Upper lobe of left lung (tissue), 6 donors: ENCODE measurements at regions not wholly inside any gene's neighbourhood (a gene's known extent, or its start where the extent isn't known, plus 50 kb on each side); places are given as distances from the start of the nearest gene placed in this dataset.
"Not testable (repeated sequence)": the region's sequence is repeated elsewhere in the genome, so short reads cannot be mapped to it uniquely, and the experiment has no call there.

ENCODE experiments used
- ATAC-seq, 2 donors: fragments of 200-7000 bp; cut with Tn5 transposase; one replicate each; pipeline ENCODE4 v1.9.1; 2022; ENCODE audit warnings: mild to moderate bottlenecking in 2 of 2, moderate library complexity in 2 of 2; ENCODE audit not compliant: low FRiP score in 2 of 2
- DNase-seq, 2 donors: peaks; one replicate each; pipeline ENCODE4 v3.0.0-alpha.2; 2019 to 2020
- H3K27ac ChIP-seq, 4 donors: fragments of 200-600 bp; sonication (generic); one replicate each; pipeline ENCODE4 v1.5.1; 2016 to 2019
- H3K27me3 ChIP-seq, 4 donors: fragments of 200-600 bp; sonication (generic); one replicate each; pipeline ENCODE4 v1.5.1; 2017 to 2019
- H3K36me3 ChIP-seq, 4 donors: fragments of 200-600 bp; sonication (generic); one replicate each; pipeline ENCODE4 v1.5.1; 2016 to 2019
- H3K4me1 ChIP-seq, 4 donors: fragments of 200-600 bp; sonication (generic); one replicate each; pipeline ENCODE4 v1.5.1; 2018 to 2019
- H3K4me3 ChIP-seq, 4 donors: fragments of 200-600 bp; sonication (generic); one replicate each; pipeline ENCODE4 v1.5.1; 2017 to 2019; ENCODE audit warnings: mild to moderate bottlenecking in 2 of 4, moderate library complexity in 1 of 4
- H3K9me3 ChIP-seq, 4 donors: fragments of 200-600 bp; sonication (generic); one replicate each; pipeline ENCODE4 v1.5.1; 2018 to 2019
- CTCF ChIP-seq, 6 experiments: fragments of 450-650 bp in 4 of 6; fragments of 200-600 bp in 2 of 6; sonication (generic) in 2 of 6; IDR thresholded peaks; one replicate each; pipeline ENCODE4 v1.5.1; 2016 to 2019; ENCODE audit warnings: antibody characterized with exemption in 6 of 6
- EP300 ChIP-seq, 4 donors: sonication (generic); formaldehyde crosslinking; IDR thresholded peaks; one replicate each; pipeline ENCODE4 v1.5.1; 2017; ENCODE audit warnings: antibody characterized with exemption in 4 of 4, control low read depth in 2 of 4
- POLR2A ChIP-seq, 4 donors: fragments of 450-650 bp; IDR thresholded peaks; one replicate each; pipeline ENCODE4 v1.5.1; 2016 to 2017; ENCODE audit warnings: antibody characterized with exemption in 4 of 4, mild to moderate bottlenecking in 2 of 4
- POLR2AphosphoS5 ChIP-seq, 2 donors: sonication (generic); formaldehyde crosslinking; IDR thresholded peaks; one replicate each; pipeline ENCODE4 v1.5.1; 2017; ENCODE audit warnings: antibody characterized with exemption in 2 of 2
- WGBS, 2 donors: methylation state at CpG; one replicate each; pipeline ENCODE4 v1.1.5; 2017 to 2018; 5-methylcytosine and 5-hydroxymethylcytosine counted together
- donor health status: DM: no; HTN: no; CAD: no; lungs with moderate emphysema.
- donor health status: DM: no; HTN: yes; CAD: no; lungs with severe emphysema.

GRCh38 chr5:164317676-164318075 is 812.3 kb downstream of the MAT2B start:
- 81 to 88% methylated on average over 1 of the region's 1 CpG for WGBS, 2 donors
- Histone ChIP-seq H3K36me3 (no peaks in the 10 kb centered on the region), H3K4me3 (no peak overlapping the region), H3K27me3 (no peaks in the 10 kb centered on the region), H3K9me3 (no peaks in the 10 kb centered on the region), H3K4me1 (no peaks in the 10 kb centered on the region), H3K27ac (no peak overlapping the region)
- ATAC-seq (no peak), DNase-seq (no peak)
- TF ChIP-seq CTCF (IDR thresholded peaks at IDR 0.05) (no peak), EP300 (IDR thresholded peaks at IDR 0.05) (no peak), POLR2A (IDR thresholded peaks at IDR 0.05) (no peak), POLR2AphosphoS5 (IDR thresholded peaks at IDR 0.05) (no peak)

GRCh38 chr5:164319161-164319560 is 813.7 kb downstream of the MAT2B start:
- Histone ChIP-seq H3K4me3 (no peak overlapping the region), H3K27ac (no peak overlapping the region), H3K9me3 (no peaks in the 10 kb centered on the region), H3K27me3 (no peaks in the 10 kb centered on the region), H3K4me1 (no peaks in the 10 kb centered on the region), H3K36me3 (no peaks in the 10 kb centered on the region)
- no peak for TF ChIP-seq POLR2A (IDR thresholded peaks at IDR 0.05)
- no peak for TF ChIP-seq CTCF (IDR thresholded peaks at IDR 0.05)
- TF ChIP-seq EP300 (IDR thresholded peaks at IDR 0.05) = no peak
- no peak for TF ChIP-seq POLR2AphosphoS5 (IDR thresholded peaks at IDR 0.05)
- ATAC-seq (no peak), DNase-seq (no peak)
- WGBS, 2 donors = 62 to 79% methylated on average over 3 of the region's 3 CpGs

GRCh38 chr5:164324239-164324638 is 818.8 kb downstream of the MAT2B start:
- 62 to 74% methylated on average over 2 of the region's 2 CpGs for WGBS, 2 donors
- H3K27ac ChIP-seq = no peak overlapping the region
- DNase-seq = no peak
- no peaks in the 10 kb centered on the region for H3K27me3 ChIP-seq
- no peaks in the 10 kb centered on the region for H3K36me3 ChIP-seq
- TF ChIP-seq POLR2AphosphoS5 (IDR thresholded peaks at IDR 0.05) (no peak), POLR2A (IDR thresholded peaks at IDR 0.05) (no peak), CTCF (IDR thresholded peaks at IDR 0.05) (no peak), EP300 (IDR thresholded peaks at IDR 0.05) (no peak)
- no peak for ATAC-seq
- H3K9me3 ChIP-seq = peaks cover 0 to 15% (median 6%) of the 10 kb centered on the region in 4 donors
- H3K4me1 ChIP-seq = no peaks in the 10 kb centered on the region
- H3K4me3 ChIP-seq = no peak overlapping the region

GRCh38 chr5:164326219-164326618 is 820.8 kb downstream of the MAT2B start:
- peaks cover 0 to 15% (median 6%) of the 10 kb centered on the region in 4 donors for H3K9me3 ChIP-seq
- no peaks in the 10 kb centered on the region for H3K27me3 ChIP-seq

GRCh38 chr5:164327166-164327565 is 821.7 kb downstream of the MAT2B start:
- H3K4me1 ChIP-seq, H3K27me3 ChIP-seq, H3K27ac ChIP-seq, DNase-seq, ATAC-seq, H3K36me3 ChIP-seq, H3K4me3 ChIP-seq: not testable (repeated sequence)
- peaks cover 0 to 15% (median 6%) of the 10 kb centered on the region in 4 donors for H3K9me3 ChIP-seq
- WGBS, 2 donors = 79 to 86% methylated on average over 5 of the region's 5 CpGs

More at GRCh38 chr5:164326219-164326618, 820.8 kb downstream of the MAT2B start:
- ATAC-seq (no peak), DNase-seq (no peak)
- Histone ChIP-seq H3K4me1 (no peaks in the 10 kb centered on the region), H3K36me3 (no peaks in the 10 kb centered on the region), H3K4me3 (no peak overlapping the region), H3K27ac (no peak overlapping the region)
- no peak for TF ChIP-seq POLR2A (IDR thresholded peaks at IDR 0.05)
- no peak for TF ChIP-seq POLR2AphosphoS5 (IDR thresholded peaks at IDR 0.05)
- no peak for TF ChIP-seq EP300 (IDR thresholded peaks at IDR 0.05)
- TF ChIP-seq CTCF (IDR thresholded peaks at IDR 0.05) = no peak
